ENCODE measurements at regions not wholly inside any gene's neighbourhood (a gene's known extent, or its start where the extent isn't known, plus 50 kb on each side); places are given as distances from the start of the nearest gene placed in this dataset.

GRCh38 chr5:3197304-3198073 is 398.1 kb upstream of the IRX1 start:
- WGBS (ENCODE audit: insufficient coverage): 2% methylated on average over 25 of the region's 29 CpGs
- peaks cover 1 to 5% of the 10 kb centered on the region in 2 donors for H3K9me3 ChIP-seq (replicated peaks in 1 of 2; ENCODE audit: control insufficient read depth in 1 of 2, insufficient read depth in 1 of 2, low read length in 2 of 2)
- H3K4me1 ChIP-seq (ENCODE audit: control insufficient read depth in 1 of 2, insufficient read depth in 2 of 2, low read length in 2 of 2): no peaks in the 10 kb centered on the region
- H2AFZ ChIP-seq (ENCODE audit: insufficient read depth, low read depth, low read length, poor library complexity, severe bottlenecking): no peak overlapping the region
- no peak overlapping the region for H3K9ac ChIP-seq (ENCODE audit: insufficient read depth, low read length, poor library complexity, severe bottlenecking)
- no peaks in the 10 kb centered on the region for H3K79me2 ChIP-seq (ENCODE audit: insufficient read depth, low read length)
- intact Hi-C loops (cut with micrococcal nuclease): no loop called here
- no peak for DNase-seq
- no peaks in the 10 kb centered on the region for H3K36me3 ChIP-seq (replicated peaks in 1 of 2; ENCODE audit: control insufficient read depth in 1 of 2, insufficient read depth in 2 of 2, low read length in 2 of 2)
- H3K4me3 ChIP-seq (replicated peaks in 1 of 3; ENCODE audit: low read depth in 2 of 3, low read length in 3 of 3): no peak overlapping the region
- H4K20me1 ChIP-seq (ENCODE audit: insufficient read depth, low read length): no peaks in the 10 kb centered on the region
- H3K4me1 Mint-ChIP-seq: no peaks in the 10 kb centered on the region
- H3K27me3 Mint-ChIP-seq (ENCODE audit: low read depth in 3 of 3): peaks cover 15 to 22% (median 19%) of the 10 kb centered on the region in 3 donors
- H3K36me3 Mint-ChIP-seq: no peaks in the 10 kb centered on the region
- H3K27ac Mint-ChIP-seq: no peak overlapping the region
- H3K27ac ChIP-seq (ENCODE audit: low read depth in 1 of 2, low read length in 2 of 2): no peak overlapping the region
- H3K27me3 ChIP-seq (ENCODE audit: control insufficient read depth in 2 of 2, insufficient read depth in 2 of 2, low read length in 2 of 2): peaks cover 2 to 14% of the 10 kb centered on the region in 2 donors
- no peak overlapping the region for H3K4me2 ChIP-seq (replicated peaks; ENCODE audit: extremely low read depth, low read length, poor library complexity, severe bottlenecking)
- H3K4me3 Mint-ChIP-seq: peak overlapping the region; percentile 11 to 37
- TF ChIP-seq CTCF (IDR thresholded peaks at IDR 0.05): no peak
- H3K9me3 Mint-ChIP-seq: peaks cover 0 to 9% (median 2%) of the 10 kb centered on the region in 7 donors

DNA sequence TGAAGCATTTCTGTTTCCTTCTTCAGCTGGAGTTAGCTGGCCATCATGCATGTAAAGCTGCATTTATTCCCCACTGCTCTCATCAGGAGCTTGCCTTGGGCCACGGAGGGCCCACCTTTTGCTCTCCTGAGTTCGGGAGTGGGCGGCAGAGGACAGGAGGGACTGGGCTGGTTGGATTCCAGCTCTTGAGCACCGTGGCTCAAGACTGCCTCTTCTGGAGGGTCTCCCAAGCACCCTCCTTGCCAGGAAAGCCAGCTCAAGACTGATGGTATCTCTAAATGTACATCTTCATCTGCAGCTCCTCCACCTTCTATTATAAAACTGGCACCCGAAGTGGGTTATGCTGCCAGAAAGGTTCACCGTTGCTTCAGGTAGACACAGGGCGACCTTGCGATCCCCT is 399.6 kb upstream of the IRX1 start:
- peaks cover 15 to 22% (median 19%) of the 10 kb centered on the region in 3 donors for H3K27me3 Mint-ChIP-seq (ENCODE audit: low read depth in 3 of 3)
- H3K9ac ChIP-seq (ENCODE audit: insufficient read depth, low read length, poor library complexity, severe bottlenecking): no peak overlapping the region

More for the DNA sequence above, 399.6 kb upstream of the IRX1 start:
- no peaks in the 10 kb centered on the region for H3K36me3 Mint-ChIP-seq
- 82% methylated on average over 3 of the region's 8 CpGs for WGBS (ENCODE audit: insufficient coverage)
- H3K4me3 Mint-ChIP-seq: no peak overlapping the region
- H3K27ac ChIP-seq (ENCODE audit: low read depth in 1 of 2, low read length in 2 of 2): no peak overlapping the region
- H3K36me3 ChIP-seq (replicated peaks in 1 of 2; ENCODE audit: control insufficient read depth in 1 of 2, insufficient read depth in 2 of 2, low read length in 2 of 2): no peaks in the 10 kb centered on the region
- no peak for TF ChIP-seq CTCF (IDR thresholded peaks at IDR 0.05)
- peaks cover 2 to 14% of the 10 kb centered on the region in 2 donors for H3K27me3 ChIP-seq (ENCODE audit: control insufficient read depth in 2 of 2, insufficient read depth in 2 of 2, low read length in 2 of 2)
- H3K79me2 ChIP-seq (ENCODE audit: insufficient read depth, low read length): no peaks in the 10 kb centered on the region
- no peaks in the 10 kb centered on the region for H3K4me1 ChIP-seq (ENCODE audit: control insufficient read depth in 1 of 2, insufficient read depth in 2 of 2, low read length in 2 of 2)
- H3K4me2 ChIP-seq (replicated peaks; ENCODE audit: extremely low read depth, low read length, poor library complexity, severe bottlenecking): no peak overlapping the region
- H3K4me3 ChIP-seq (replicated peaks in 1 of 3; ENCODE audit: low read depth in 2 of 3, low read length in 3 of 3): no peak overlapping the region
- H3K27ac Mint-ChIP-seq: no peak overlapping the region
- no peaks in the 10 kb centered on the region for H4K20me1 ChIP-seq (ENCODE audit: insufficient read depth, low read length)
- H3K9me3 ChIP-seq (replicated peaks in 1 of 2; ENCODE audit: control insufficient read depth in 1 of 2, insufficient read depth in 1 of 2, low read length in 2 of 2): peaks cover 0 to 4% of the 10 kb centered on the region in 2 donors
- no peak for DNase-seq
- no peaks in the 10 kb centered on the region for H3K4me1 Mint-ChIP-seq
- intact Hi-C loops (cut with micrococcal nuclease): no loop called here
- no peak overlapping the region for H2AFZ ChIP-seq (ENCODE audit: insufficient read depth, low read depth, low read length, poor library complexity, severe bottlenecking)
- peaks cover 0 to 9% (median 2%) of the 10 kb centered on the region in 7 donors for H3K9me3 Mint-ChIP-seq
